ENCODE measurements at regions not wholly inside any gene's neighbourhood (a gene's known extent, or its start where the extent isn't known, plus 50 kb on each side); places are given as distances from the start of the nearest gene placed in this dataset.
"Not testable (repeated sequence)": the region's sequence is repeated elsewhere in the genome, so short reads cannot be mapped to it uniquely, and the experiment has no call there.

GRCh38 chr2:12433626-12433990 lies 283.1 kb upstream of the TRIB2 start:
- no peak for DNase-seq

- DNase-seq: no peak
These were observed 282.1 kb upstream of the TRIB2 start for GRCh38 chr2:12434630-12435098.

DNA sequence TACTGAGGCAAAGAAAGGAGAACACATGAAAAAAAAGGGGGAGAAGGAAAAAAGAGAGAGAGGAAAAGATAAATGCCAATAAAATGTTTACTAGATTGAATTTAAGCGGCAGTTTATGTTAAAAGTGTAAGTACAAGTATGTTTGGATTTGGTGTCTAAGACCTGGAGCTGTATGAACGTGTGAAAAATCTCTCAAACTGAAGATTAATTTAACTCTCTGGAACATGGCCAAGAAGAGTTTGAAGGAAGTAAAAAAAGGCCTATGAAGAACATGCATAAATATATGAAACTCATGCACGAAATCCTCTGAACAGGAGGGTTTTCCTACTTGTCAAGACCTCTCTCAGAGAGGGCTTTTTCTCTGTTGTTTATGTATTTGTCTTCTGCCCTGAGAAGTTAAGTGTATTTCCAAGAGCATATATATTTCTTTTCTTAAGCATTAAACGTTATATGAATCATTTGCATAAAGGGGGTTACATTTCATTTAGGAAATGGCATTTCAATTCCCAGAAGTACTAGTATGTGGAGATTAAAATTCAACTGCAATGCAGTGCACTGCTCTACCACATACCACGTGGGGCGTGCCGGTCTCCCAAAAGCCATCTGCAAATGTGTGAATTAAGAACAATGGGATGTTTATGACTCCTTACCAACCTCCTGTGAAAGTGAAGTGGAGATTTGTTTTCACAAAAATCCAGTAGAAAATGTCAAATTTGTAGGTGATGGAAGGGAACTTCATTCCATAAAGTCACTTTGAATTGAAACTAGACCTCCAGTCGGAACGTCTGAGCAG lies 281.1 kb upstream of the TRIB2 start:
- DNase-seq: no peak

DNA sequence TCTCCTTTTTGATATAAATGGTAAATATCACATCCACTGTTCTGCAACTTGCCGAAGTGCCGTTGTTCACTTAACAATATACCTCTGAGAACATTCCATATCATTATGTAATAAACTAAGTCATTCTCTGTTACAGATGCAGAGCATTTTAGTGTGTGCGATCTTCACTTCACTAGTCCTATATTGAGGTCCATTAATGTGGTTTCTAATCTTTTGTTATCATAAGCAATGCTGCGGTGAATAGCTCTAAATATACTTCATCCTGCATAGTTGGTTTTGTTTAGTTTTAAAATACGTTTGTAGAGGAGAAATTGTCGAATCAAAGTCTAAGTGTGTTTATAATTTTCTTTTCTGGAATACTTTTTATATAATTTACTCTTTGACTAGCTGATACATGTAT lies 280.3 kb upstream of the TRIB2 start:
- DNase-seq: no peak

DNA sequence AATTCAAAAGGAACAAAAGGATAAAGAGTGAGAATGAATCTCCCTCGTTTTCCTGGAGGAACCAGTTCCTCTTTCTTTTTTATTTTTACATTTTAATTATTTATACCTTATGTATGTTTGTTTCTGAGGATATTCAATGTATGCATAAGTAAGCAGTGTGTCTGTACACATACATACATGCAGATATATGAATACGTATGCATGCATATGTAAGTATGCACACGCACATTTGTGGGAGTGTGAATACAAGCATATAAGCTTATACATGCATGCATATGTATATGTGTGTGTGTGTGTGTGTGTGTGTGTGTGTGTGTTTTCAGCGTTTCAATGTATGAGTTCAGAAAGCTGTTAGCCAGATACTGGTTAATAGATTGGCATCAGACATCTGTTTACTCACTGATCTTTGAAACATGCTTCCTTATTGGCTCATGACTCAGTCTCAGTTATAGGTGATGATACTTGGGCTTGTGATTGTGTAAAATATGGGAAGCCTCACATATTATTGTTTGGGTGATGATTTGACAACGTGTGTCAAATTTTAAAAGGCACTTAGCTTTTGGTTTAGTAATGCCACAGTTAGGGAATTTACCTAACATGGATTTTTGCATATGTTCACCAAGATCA lies 279.7 kb upstream of the TRIB2 start:
- no peak for DNase-seq

DNA sequence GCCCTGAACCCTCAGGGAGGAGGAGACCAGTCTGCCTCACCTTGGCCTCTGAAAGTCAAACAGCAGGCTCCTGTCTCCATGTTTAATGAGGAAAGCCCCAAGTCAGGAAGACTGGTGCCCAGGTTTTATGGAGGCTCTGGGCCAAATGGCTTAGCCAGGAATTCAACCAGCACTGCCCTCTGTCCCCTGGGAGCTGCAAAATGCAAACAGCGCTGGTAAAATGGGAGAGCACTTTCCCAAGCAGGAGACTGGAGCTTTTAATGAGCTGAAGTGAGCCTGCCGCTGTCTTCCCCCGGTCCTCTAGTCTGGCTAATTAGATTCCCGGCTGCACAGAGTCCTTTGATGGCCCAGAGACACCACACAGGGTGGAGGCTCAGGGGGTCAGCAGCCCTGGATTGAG lies 276.0 kb upstream of the TRIB2 start:
- DNase-seq: no peak

- no peak for DNase-seq
These were observed 274.8 kb upstream of the TRIB2 start for GRCh38 chr2:12441750-12442475.

DNA sequence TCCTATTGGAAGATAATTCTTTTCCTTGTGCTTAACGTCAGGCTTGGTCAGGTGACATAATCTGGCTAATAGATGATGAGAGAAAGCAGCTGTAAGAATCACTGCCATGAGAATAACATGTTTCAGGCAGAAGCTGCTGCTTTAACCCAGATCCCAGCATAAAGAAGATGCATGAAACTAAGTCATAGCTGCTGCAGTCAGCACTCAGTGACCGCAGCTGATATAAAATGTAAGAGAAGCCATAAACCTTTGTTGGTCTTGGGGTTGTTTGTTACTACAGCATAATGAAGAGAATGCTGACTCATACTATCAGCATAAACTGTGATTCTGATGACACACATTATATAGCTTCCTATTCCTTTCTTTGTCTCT lies 274.3 kb upstream of the TRIB2 start:
- no peak for DNase-seq

DNA sequence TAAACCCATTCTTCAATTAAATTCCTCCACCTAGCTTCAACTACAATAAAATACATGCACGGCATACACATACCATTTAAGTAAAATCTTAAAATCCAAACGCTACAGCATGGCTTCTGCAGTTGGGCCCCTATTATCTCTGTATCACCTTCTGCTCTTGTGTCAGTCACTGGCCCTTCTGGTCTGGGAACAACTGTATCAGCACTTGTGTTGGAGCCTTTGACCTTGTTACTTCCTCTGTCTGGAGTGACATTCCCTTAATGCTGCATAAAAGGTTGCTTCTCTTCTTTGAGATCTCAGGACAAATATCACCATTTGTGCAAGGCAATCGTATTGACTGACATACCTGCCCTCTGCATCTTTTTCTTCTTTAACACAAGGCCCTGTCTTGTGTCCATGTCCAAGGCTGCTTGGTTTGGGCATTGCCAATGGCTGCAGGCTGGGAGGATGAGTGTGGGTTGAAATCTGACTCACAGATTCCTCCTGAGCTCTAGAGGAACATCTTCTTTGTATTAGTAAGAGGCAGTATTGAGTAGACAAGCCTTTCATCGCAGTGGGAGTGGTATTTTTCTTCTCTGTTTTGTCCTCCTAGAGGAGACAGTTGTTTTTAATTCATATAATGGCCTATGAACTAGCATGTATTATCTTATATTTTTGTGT lies 267.8 kb upstream of the TRIB2 start:
- no peak for DNase-seq

- DNase-seq: no peak
These were observed 265.0 kb upstream of the TRIB2 start for GRCh38 chr2:12451726-12452125.

GRCh38 chr2:12452185-12452584 lies 264.6 kb upstream of the TRIB2 start:
- no peak for DNase-seq

DNA sequence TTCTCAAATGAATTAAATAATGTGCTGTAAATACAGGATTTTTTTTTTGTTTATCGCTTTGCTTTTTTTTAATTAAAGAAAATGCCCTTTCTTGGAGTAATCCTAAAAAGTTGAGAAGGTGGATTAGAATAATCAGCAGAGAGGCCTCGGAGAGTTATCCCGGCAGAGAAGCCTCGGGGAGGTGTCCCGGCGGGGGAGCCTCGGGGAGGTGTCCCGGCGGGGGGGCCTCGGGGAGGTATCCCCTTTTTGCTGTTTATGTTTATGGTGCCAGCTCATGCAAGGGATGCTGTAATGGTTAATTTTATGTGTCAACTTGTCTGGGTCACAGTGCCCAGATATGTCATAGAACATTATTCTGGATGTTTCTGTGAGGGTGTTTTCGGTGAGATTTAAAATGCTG lies 263.0 kb upstream of the TRIB2 start:
- no peak for DNase-seq

DNA sequence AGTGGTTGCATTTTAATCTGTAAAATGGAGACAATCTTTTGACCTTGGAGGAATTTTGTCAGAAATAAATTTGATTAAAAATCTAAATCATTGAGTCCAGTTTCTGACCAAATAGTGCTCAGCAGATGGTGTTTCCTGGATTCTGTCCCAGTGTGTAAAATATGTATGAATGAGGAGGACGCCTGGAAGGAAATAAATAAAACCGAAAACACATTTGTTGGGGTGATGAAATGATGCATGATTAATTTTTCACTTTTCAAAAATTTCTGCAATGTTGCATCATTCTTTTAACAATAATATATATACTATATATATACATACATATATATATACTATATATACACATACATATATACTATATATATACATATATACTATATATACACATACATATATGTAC lies 261.1 kb upstream of the TRIB2 start:
- DNase-seq: no peak

DNA sequence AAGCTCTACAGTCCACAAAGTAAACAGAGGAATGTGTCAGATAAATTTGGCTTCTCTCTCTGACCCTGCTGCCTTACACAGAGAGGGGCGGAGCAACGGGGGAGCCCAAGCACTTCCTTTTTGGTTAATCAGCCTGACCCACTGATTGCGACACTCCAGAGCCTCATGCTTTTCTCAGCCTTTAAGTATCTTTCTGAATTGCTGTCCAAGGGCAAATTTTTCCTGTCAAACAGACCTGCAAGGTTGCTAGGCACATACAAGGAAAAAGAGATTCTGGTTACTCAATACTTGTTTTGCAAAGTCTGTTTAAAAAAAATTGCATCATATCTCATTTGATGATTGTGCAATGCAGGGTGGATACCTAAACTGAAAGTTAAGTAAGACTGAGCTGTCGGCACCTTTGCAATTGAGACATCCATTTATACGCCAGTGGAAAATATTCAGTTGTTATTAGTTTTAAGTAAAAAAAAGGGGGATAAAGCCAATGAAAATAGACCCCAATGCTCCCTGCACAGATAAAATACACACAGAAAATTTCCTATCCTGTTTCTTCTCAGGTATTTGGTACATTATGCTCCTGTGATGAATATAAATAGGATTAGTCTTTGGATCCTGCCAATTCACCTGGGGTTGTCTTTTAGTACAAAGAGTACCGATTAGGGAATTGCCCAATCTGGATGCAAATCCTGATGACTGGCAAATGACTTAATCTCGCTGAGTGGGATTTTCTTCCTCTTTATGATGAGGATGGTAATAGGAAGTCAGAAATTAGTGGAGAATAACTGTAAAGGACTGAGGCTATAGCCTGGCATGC lies 260.2 kb upstream of the TRIB2 start:
- DNase-seq: no peak

- DNase-seq: no peak
These were observed 258.9 kb upstream of the TRIB2 start for GRCh38 chr2:12457831-12458230.

- no peak for DNase-seq
These were observed 253.5 kb upstream of the TRIB2 start for GRCh38 chr2:12463189-12463588.

DNA sequence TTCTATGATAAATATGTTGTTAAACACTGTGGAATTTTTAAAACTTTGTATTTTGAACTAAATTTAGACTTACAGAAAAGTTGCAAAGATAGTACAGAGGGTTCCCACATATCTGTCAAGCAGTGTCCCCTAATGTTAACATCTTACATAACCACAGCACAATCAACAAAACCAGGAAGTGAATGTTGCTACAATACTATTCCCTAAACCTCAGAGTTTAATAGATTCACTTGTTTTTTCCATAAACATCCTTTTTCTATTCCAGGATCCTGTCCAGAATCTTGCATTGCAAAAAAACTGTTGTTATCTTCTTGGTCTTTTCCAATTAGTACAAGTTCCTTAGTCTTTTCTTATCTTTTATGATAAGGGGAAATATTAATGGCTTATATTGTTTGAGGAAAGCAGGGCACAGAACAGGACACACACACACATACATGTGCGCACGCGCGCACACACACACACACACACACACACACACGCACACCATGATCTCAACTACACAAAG lies 251.1 kb upstream of the TRIB2 start:
- no peak for DNase-seq

DNA sequence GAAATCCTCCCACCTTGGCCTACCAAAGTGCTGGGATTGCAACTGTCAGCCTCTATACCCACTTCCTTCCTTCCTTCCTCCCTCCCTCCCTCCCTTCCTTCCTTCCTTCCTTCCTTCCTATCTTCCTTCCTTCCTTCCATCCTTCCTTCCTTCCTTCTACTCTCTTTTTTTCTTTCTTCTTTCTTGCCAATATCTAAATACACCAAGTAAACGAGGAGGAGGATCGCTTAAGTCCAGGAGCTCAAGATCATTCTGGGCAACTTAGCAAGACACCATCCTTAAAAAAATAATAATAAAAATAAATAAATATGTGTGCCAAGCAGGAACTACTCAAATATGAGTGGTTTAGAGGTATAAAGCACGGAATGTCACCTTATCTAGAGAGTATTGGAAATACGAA lies 249.4 kb upstream of the TRIB2 start:
- DNase-seq: no peak

DNA sequence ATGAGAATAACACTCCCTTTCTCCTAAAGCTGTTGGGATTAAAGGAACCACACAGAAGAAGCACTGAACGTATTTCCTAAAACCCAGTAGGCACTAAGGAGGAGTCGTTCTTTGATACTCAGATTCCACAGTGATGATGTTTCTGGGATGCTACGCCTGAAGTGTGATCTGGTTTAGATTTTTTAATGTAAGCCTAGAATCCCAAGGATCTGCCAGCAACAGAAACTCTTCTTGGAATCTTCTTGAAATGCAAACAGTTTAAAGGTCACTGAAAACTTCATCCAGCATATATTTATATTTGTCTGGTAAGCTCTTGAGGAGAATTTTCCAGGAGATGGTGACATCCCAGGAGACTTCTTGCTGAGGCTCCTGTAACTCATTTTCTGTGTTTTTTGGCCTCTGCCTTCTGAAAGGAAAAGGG lies 247.6 kb upstream of the TRIB2 start:
- DNase-seq: no peak

DNA sequence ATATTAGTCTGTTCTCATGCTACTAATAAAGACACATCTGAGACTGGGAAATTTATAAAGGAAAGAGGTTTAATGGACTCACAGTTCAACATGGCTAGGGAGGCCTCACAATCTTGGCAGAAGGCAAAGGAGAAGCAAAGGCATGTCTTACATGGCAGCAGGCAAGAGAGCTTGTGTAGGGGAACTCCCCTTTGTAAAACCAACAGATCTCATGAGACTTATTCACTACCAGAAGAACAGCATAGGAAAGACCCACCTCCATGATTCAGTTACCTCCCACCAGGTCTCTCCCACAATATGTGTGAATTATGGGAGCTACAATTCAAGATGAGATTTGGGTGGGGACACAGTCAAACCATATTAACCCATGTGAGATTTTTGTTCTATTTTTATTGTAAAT lies 244.5 kb upstream of the TRIB2 start:
- DNase-seq: not testable (repeated sequence)

- DNase-seq: no peak
These were observed 238.3 kb upstream of the TRIB2 start for GRCh38 chr2:12478151-12479064.
